A673 (cell line): ENCODE measurements at regions not wholly inside any gene's neighbourhood (a gene's known extent, or its start where the extent isn't known, plus 50 kb on each side); places are given as distances from the start of the nearest gene placed in this dataset.

Experiments
- CTCF ChIP-seq: fragments of 300-800, 200-600 bp; sonication (generic); conservative IDR thresholded peaks from 2 replicates; pipeline ENCODE4 v1.5.1; 2017; ENCODE audit warnings: low read depth, mild to moderate bottlenecking, antibody characterized with exemption, low read length, moderate library complexity, mixed read lengths
- EZH2 ChIP-seq: fragments of 200-600 bp; sonication (generic); IDR thresholded peaks from 2 replicates; pipeline ENCODE4 v1.6.1; 2017; ENCODE audit warnings: borderline replicate concordance, low read depth, mild to moderate bottlenecking, mixed read lengths, antibody characterized with exemption, low read length; ENCODE audit not compliant: poor library complexity, severe bottlenecking

GRCh38 chr2:2912731-2913130 is 464.9 kb downstream of the EIPR1 start:
- no peak for TF ChIP-seq CTCF
- TF ChIP-seq EZH2: no peak
